ENCODE measurements at regions not wholly inside any gene's neighbourhood (a gene's known extent, or its start where the extent isn't known, plus 50 kb on each side); places are given as distances from the start of the nearest gene placed in this dataset.

GRCh38 chr4:167290678-167291077, 56.4 kb upstream of the SPOCK3 start:
- no peak for DNase-seq (ENCODE audit: low spot score)

- DNase-seq (ENCODE audit: low spot score), result no peak
Measured at GRCh38 chr4:167308876-167309275, 74.6 kb upstream of the SPOCK3 start.

GRCh38 chr4:167321299-167321698, 87.0 kb upstream of the SPOCK3 start:
- DNase-seq (ENCODE audit: low spot score), result no peak

GRCh38 chr4:167339781-167340180, 105.5 kb upstream of the SPOCK3 start:
- no peak for DNase-seq (ENCODE audit: low spot score)

- no peak for DNase-seq (ENCODE audit: low spot score)
Measured at GRCh38 chr4:167359711-167360110, 125.4 kb upstream of the SPOCK3 start.

- DNase-seq (ENCODE audit: low spot score), result no peak
Measured at GRCh38 chr4:167379076-167379835, 145.0 kb upstream of the SPOCK3 start.

GRCh38 chr4:167380964-167381363, 146.7 kb upstream of the SPOCK3 start:
- DNase-seq (ENCODE audit: low spot score), result no peak

- no peak for DNase-seq (ENCODE audit: low spot score)
Measured at GRCh38 chr4:167383291-167383690, 149.0 kb upstream of the SPOCK3 start.

- no peak for DNase-seq (ENCODE audit: low spot score)
Measured at GRCh38 chr4:167397586-167397985, 163.3 kb upstream of the SPOCK3 start.

GRCh38 chr4:167399201-167399600, 164.9 kb upstream of the SPOCK3 start:
- DNase-seq (ENCODE audit: low spot score), result no peak

GRCh38 chr4:167406181-167406580, 171.9 kb upstream of the SPOCK3 start:
- DNase-seq (ENCODE audit: low spot score), result no peak

GRCh38 chr4:167415461-167415860, 181.2 kb upstream of the SPOCK3 start:
- DNase-seq (ENCODE audit: low spot score), result no peak

GRCh38 chr4:167419468-167420140, 185.3 kb upstream of the SPOCK3 start:
- no peak for DNase-seq (ENCODE audit: low spot score)

- DNase-seq (ENCODE audit: low spot score), result no peak
Measured at GRCh38 chr4:167421201-167421600, 186.9 kb upstream of the SPOCK3 start.

- DNase-seq (ENCODE audit: low spot score), result no peak
Measured at GRCh38 chr4:167424341-167425256, 190.3 kb upstream of the SPOCK3 start.

- no peak for DNase-seq (ENCODE audit: low spot score)
Measured at GRCh38 chr4:167428156-167428555, 193.9 kb upstream of the SPOCK3 start.

- DNase-seq (ENCODE audit: low spot score), result no peak
Measured at GRCh38 chr4:167431371-167431770, 197.1 kb upstream of the SPOCK3 start.

GRCh38 chr4:167435786-167436185, 201.5 kb upstream of the SPOCK3 start:
- no peak for DNase-seq (ENCODE audit: low spot score)

- DNase-seq (ENCODE audit: low spot score), result no peak
Measured at GRCh38 chr4:167443841-167444240, 209.5 kb upstream of the SPOCK3 start.

- DNase-seq (ENCODE audit: low spot score), result no peak
Measured at GRCh38 chr4:167452922-167453430, 218.7 kb upstream of the SPOCK3 start.

- no peak for DNase-seq (ENCODE audit: low spot score)
Measured at GRCh38 chr4:167456619-167457018, 222.3 kb upstream of the SPOCK3 start.

GRCh38 chr4:167469436-167469835, 235.1 kb upstream of the SPOCK3 start:
- DNase-seq (ENCODE audit: low spot score), result no peak
